HAP-1 (cell line): ENCODE measurements at regions not wholly inside any gene's neighbourhood (a gene's known extent, or its start where the extent isn't known, plus 50 kb on each side); places are given as distances from the start of the nearest gene placed in this dataset.

Experiments
- DNase-seq, 2 experiments: peaks; one replicate each; pipeline ENCODE4 v3.0.0-alpha.2; 2016 to 2020; ENCODE audit warnings: low spot score in 2 of 2
- H3K27me3 ChIP-seq: fragments of 250-450 bp; sonication (Bioruptor Pico); 2 replicates; pipeline ENCODE4 v1.5.1; 2020; ENCODE audit warnings: low read depth, mild to moderate bottlenecking, moderate library complexity
- H3K36me3 ChIP-seq: fragments of 250-450 bp; sonication (Bioruptor Pico); replicated peaks from 2 replicates; pipeline ENCODE4 v1.5.1; 2020; ENCODE audit warnings: mild to moderate bottlenecking
- H3K4me1 ChIP-seq: fragments of 250-450 bp; sonication (Bioruptor Pico); 2 replicates; pipeline ENCODE4 v1.5.1; 2020; ENCODE audit warnings: mild to moderate bottlenecking
- H3K4me3 ChIP-seq: fragments of 250-450 bp; sonication (Bioruptor Pico); 2 replicates; pipeline ENCODE4 v1.5.1; 2020; ENCODE audit warnings: mild to moderate bottlenecking, moderate library complexity
- H3K9me3 ChIP-seq: fragments of 250-450 bp; sonication (Bioruptor Pico); 2 replicates; pipeline ENCODE4 v1.5.1; 2020; ENCODE audit warnings: mild to moderate bottlenecking, moderate library complexity
- in situ Hi-C: fragments of 300-500 bp; cut with MboI; formaldehyde crosslinking; loops from 3 replicates; pipeline ENCODE4 v1.14.3; 2020; ENCODE audit warnings: low sequenced_read_pairs, inconsistent platforms, mixed read lengths

DNA sequence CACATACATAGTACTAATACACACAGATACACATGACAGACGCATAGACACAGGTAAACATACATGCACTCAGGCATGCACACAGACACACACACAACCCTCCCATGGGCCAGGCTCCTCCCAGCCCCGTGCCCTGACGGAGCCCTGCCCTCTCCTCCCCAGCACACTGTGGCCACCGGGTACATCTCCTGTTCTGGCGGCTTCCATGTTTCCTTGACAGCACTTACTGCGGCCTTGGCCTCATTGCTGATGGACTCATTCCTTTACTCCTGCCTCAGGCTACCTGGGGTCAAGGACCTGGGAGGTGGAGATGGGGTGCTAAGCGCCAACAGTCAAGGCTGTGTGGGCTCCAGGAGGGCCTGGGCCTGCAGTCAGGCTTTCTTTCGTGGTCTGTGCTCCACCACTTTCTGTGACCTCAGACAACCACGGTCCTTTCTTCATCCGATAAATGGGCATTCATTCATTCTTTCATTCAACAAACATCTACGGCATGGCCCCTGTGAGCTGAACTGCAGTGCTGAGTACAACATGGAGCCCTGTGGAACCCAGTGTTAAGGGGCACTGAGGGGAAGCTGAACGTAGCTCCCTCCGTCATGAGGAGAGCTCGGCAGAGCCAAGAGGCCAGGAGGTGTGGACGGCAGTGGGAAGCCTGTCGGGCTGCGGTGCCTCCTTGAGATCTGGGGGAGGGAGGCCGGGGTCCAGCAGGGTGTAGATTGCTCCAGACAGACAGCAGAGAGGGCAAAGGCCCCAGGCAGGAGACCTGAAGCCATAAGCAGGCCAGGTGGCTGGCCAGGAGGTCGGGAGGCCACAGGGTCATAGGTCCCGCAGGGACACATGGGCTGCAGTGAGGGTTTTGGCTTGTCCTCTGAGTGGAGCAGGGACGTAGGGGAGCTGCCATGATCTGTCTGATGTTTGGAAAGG, 190.4 kb upstream of the HDAC4 start:
- in situ Hi-C loops = no loop called here
- no peaks in the 10 kb centered on the region for H3K9me3 ChIP-seq
- H3K4me3 ChIP-seq = no peak overlapping the region
- H3K27me3 ChIP-seq = no peaks in the 10 kb centered on the region
- DNase-seq = no peak
- no peaks in the 10 kb centered on the region for H3K36me3 ChIP-seq
- H3K4me1 ChIP-seq = no peaks in the 10 kb centered on the region

DNA sequence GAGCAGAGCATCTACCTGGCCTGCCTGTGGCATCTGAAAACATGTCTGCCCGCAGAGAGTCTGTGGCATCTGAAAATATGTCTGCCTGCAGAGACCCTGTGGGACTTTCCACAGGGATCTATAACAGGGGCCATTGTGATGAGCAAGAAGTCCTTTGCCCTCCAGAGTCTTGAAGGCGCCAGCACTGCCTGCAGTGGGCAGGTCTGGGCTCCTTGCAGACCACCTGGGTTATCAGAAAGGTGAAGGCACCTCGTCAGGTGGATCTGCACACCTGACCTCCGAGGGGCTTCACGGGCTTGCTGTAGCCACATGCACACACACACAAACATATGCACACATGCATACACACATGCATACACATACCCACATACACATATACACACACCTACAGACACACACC, 189.5 kb upstream of the HDAC4 start:
- Histone ChIP-seq H3K4me1 (no peaks in the 10 kb centered on the region), H3K4me3 (no peak overlapping the region), H3K36me3 (no peaks in the 10 kb centered on the region), H3K27me3 (no peaks in the 10 kb centered on the region), H3K9me3 (no peaks in the 10 kb centered on the region)
- in situ Hi-C loops = no loop called here
- DNase-seq = no peak

DNA sequence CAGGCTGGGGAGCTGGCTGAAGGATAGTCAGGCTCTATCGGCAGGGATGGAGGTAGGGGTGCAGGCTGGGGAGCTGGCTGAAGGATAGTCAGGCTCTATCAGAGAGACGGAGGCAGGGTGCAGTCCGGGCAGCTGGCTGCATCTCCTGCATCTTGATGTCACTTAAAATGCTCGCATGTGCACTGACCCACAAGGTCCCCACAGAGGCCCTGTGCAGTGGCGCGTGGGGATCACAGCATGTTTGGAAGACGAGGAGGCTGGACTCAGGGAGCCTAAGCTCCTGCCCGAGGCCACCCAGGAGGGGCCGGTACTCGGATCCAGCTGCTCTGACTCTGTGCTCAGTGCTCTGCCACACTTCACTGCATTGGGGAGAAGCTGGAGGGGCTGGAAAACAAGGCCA, 189.0 kb upstream of the HDAC4 start:
- Histone ChIP-seq H3K36me3 (no peaks in the 10 kb centered on the region), H3K4me1 (no peaks in the 10 kb centered on the region), H3K27me3 (no peaks in the 10 kb centered on the region), H3K9me3 (no peaks in the 10 kb centered on the region), H3K4me3 (no peak overlapping the region)
- in situ Hi-C loops = no loop called here
- DNase-seq = no peak

DNA sequence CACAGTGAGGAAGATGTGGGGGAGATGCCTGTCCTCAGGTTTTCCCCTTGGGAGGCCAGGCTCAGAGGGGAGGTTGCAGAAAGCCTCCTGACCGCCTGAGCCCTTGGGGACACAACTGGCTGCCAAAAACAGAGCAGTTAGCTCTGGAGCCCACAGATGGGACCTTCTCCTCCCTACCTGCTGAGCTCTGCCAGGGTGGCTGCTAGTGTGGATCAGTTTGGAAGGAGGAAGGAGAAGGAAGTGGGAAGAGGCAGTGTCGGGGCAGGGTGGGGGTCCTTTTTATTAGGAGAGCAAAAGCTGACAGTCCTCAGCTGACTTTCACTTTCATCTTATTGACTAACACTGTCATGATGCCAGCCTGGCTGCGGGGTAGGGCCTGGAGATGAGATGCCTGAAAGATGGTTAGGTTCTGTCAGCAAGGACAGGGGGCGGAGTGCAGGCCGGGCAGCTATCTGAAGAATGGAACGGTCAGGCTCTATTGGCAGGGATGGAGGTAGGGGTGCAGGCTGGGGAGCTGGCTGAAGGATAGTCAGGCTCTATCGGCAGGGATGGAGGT, 188.5 kb upstream of the HDAC4 start:
- no peaks in the 10 kb centered on the region for H3K4me1 ChIP-seq
- in situ Hi-C loops = no loop called here

DNA sequence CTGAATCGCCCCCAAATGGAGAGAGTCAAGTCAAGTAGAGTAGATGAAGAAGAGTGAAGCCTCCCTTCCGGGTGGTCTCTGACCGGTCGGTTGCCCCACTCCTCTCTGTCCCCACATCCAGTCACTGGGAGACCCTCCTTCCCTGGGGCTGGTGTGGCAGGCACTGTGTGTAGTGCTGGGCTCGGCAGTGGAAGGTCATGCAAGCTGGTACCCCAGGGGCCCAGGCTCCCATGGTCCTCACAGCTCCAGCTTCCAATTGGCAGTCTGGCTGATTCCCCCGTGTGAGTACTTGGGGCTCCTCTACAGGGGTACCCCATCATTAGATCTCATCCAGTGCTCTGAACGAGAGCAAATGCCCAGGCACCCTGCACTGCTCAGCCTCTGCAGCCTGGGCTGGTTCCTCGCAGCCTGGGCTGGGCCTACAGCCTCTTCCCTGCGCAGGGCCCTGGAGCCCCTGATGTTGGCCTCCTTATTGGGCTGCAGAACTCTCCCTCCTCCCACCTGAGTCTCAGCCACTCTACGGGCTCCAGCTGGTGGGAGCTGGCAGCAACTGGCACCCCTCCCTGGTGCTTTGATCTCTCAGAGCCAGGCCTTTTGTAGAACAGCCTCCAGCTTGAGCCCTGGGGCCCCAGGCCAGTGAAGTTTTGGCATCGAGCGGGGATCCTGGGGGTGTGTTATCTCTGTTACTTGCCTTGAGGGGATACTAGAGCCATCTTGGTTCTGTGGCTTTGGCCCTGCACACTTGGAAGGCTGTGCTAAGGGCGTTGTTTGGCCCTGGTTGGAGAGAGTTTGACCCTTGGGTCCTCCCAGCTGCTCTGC, 187.8 kb upstream of the HDAC4 start:
- no peaks in the 10 kb centered on the region for H3K36me3 ChIP-seq

More for the DNA sequence above, 188.5 kb upstream of the HDAC4 start:
- no peaks in the 10 kb centered on the region for H3K36me3 ChIP-seq
- DNase-seq = no peak
- H3K4me3 ChIP-seq = no peak overlapping the region
- H3K9me3 ChIP-seq = no peaks in the 10 kb centered on the region
- H3K27me3 ChIP-seq = no peaks in the 10 kb centered on the region

DNA sequence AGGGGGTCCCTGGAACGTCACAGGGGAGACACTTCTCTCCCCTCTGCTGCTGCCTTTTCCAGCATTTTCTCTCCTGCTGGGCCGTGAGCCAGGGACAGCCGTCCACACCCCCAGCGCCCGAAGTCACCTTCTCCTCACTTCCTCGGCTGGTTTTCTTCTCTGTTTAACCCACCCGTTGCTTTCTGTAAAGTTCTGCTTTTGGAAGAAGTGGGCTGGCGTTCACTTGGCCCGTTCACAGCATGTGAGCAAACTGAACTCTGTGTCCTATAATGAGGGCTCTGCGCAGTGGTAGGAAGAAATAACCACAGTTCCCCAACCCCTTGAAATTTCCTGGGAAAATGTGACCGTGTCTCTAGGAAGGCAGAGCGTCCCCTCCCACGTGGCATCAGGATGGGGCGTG, 187.0 kb upstream of the HDAC4 start:
- in situ Hi-C loops = no loop called here
- DNase-seq = no peak
- Histone ChIP-seq H3K4me1 (no peaks in the 10 kb centered on the region), H3K9me3 (no peaks in the 10 kb centered on the region), H3K4me3 (no peak overlapping the region), H3K27me3 (no peaks in the 10 kb centered on the region), H3K36me3 (no peaks in the 10 kb centered on the region)

More for the DNA sequence above, 187.8 kb upstream of the HDAC4 start:
- no peak overlapping the region for H3K4me3 ChIP-seq
- no peaks in the 10 kb centered on the region for H3K9me3 ChIP-seq
- H3K4me1 ChIP-seq = no peaks in the 10 kb centered on the region
- no peak for DNase-seq
- no peaks in the 10 kb centered on the region for H3K27me3 ChIP-seq
- in situ Hi-C loops = no loop called here

DNA sequence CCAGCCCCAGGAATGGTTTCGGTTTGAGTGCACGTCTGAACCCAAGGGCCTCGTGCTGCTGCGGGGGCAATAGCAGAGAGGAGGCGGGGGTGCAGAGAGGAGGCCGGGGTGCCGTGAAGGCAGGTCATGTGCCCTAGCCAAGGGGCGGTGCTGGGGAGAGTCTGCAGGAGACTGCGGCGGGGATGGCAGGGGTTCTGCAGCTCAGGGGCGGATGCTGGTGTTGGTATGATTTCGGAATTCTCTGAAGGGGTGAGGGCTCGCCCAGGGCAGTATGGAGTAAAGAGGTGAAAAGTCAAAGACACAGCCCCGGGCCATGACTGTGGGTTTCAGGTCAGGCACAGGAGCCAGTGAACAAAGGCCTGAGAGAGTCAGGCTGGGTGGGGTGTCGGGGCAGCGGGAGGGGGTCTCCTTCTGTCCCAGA, 186.5 kb upstream of the HDAC4 start:
- no peaks in the 10 kb centered on the region for H3K36me3 ChIP-seq
- in situ Hi-C loops = no loop called here
- no peaks in the 10 kb centered on the region for H3K9me3 ChIP-seq
- no peak for DNase-seq
- H3K4me1 ChIP-seq = no peaks in the 10 kb centered on the region
- no peaks in the 10 kb centered on the region for H3K27me3 ChIP-seq
- no peak overlapping the region for H3K4me3 ChIP-seq

DNA sequence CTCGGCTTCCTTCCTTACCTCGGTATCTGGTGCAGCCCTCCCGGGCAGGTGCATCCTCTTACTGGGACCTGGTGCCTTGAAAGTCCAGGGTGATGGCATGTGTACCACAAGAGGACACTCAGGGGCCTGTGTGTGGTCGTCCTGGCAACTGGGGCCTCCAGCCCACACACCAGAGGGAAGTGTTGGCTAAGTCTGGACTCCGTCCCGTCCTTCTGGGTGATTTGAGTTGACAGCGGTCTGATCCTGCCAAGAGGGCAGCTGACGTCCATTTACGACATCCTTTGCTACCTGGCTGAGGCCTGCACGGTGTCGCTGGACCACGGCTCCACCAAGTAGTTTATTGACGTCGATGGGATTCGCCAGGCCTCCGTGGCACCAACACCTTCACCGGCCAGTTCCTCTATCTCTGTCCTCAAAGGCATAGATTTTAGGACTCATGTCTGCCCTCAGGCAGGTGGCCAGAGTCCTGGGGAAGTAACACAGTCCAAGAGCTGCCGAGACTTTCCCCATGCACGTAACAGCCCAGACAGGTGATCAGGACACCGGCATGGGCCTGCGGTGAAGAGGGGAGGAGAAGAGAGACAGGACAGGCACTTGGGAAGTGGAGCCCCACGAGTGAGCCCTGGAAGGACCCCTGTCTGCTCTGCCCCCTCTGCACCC, 186.0 kb upstream of the HDAC4 start:
- no peaks in the 10 kb centered on the region for H3K4me1 ChIP-seq
- H3K27me3 ChIP-seq = no peaks in the 10 kb centered on the region
- in situ Hi-C loops = no loop called here
- H3K36me3 ChIP-seq = no peaks in the 10 kb centered on the region
- no peaks in the 10 kb centered on the region for H3K9me3 ChIP-seq
- DNase-seq = no peak
- no peak overlapping the region for H3K4me3 ChIP-seq

DNA sequence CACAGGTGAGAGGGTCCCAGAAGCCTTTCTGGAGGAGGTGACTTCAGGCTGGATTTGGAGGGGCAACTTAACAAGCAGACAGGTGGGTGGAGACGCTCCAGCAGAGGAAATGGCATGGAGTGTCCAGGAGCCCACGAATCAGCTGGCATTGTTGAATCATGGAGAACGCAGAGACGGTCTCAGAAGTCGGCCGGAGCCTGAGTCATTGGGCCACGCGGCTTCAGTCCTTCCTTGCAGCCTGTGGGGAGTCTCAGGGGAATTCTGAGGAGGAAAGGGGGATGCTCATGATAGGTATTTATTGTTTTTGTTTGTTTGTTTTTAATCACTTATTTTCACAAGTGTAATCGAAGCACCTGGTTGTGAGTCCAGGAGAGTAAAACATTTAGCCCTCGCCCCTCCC, 184.6 kb upstream of the HDAC4 start:
- Histone ChIP-seq H3K9me3 (no peaks in the 10 kb centered on the region), H3K27me3 (no peaks in the 10 kb centered on the region), H3K4me3 (no peak overlapping the region), H3K4me1 (no peaks in the 10 kb centered on the region), H3K36me3 (no peaks in the 10 kb centered on the region)
- in situ Hi-C loops = no loop called here
- no peak for DNase-seq

DNA sequence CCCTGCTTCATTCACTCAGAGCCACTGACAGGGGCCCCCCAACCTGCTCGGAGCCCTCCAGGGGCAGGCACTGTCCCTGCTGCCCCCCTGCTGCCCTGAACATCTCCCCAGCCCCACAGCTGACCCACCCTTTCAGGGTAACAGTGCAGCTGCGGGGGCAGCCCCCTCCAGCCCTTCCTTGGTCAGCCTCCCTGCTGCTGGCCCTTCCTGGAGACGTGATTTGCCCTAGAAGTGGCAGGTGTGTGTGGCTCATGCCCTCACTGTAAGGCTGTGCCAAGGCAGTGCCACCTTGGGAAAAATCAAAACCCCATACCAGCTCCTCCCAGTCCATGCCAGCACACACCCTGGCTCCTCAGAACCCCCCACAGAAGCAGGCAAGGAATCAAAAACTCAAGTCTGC, 184.2 kb upstream of the HDAC4 start:
- H3K27me3 ChIP-seq = no peaks in the 10 kb centered on the region
- H3K36me3 ChIP-seq = no peaks in the 10 kb centered on the region
- no peak overlapping the region for H3K4me3 ChIP-seq
- H3K9me3 ChIP-seq = no peaks in the 10 kb centered on the region
- H3K4me1 ChIP-seq = no peaks in the 10 kb centered on the region
- in situ Hi-C loops = no loop called here
- DNase-seq = no peak

DNA sequence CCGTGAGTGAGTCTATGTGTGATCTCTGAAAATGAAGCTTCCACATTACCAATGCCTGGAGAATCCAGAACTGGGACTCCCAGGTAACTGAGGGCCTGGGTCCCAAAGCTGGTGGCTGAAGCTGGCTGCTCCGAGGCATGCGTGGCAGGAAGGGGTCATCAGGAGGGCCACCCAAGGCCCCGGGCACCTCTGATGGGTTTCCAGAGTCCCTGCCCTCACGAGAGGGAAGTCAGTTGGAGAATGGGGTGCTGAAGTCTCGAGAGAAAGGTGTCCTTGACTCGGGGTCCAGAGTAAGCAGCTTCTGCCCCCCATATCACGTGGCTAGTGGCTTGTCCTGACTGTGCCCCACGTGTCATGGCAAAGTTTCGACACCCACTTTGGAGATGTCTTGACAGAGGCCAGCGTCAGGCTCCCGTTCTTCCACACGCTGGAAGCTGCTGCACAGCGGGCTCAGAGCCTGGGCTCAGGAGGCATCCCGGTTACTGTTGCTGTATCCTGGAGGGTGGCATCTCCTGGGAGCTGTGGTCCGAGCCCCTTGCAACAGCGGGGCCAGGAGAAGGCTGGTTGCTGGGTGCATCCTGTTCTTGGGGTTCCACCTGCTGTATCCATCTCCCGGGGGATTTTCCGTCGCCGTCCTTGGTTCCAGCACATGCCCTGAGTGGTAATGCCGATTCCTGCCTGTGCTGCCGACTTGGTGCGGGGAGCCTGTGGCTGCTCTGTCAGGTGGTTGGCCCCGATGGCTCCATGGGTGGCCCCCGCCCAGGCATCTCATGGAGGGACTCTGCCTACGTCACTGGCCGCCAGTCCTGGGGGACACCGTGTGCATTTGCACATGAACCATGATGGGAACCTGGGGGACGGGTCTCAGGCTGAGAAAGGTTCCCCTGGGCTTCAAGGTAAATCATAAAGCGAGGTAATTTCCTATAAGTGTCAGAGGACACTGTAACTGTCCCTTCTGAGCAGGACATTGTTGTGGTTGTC, 183.3 kb upstream of the HDAC4 start:
- H3K36me3 ChIP-seq = no peaks in the 10 kb centered on the region
- in situ Hi-C loops = no loop called here
- no peak overlapping the region for H3K4me3 ChIP-seq
- no peak for DNase-seq
- no peaks in the 10 kb centered on the region for H3K9me3 ChIP-seq
- no peaks in the 10 kb centered on the region for H3K27me3 ChIP-seq
- H3K4me1 ChIP-seq = no peaks in the 10 kb centered on the region

DNA sequence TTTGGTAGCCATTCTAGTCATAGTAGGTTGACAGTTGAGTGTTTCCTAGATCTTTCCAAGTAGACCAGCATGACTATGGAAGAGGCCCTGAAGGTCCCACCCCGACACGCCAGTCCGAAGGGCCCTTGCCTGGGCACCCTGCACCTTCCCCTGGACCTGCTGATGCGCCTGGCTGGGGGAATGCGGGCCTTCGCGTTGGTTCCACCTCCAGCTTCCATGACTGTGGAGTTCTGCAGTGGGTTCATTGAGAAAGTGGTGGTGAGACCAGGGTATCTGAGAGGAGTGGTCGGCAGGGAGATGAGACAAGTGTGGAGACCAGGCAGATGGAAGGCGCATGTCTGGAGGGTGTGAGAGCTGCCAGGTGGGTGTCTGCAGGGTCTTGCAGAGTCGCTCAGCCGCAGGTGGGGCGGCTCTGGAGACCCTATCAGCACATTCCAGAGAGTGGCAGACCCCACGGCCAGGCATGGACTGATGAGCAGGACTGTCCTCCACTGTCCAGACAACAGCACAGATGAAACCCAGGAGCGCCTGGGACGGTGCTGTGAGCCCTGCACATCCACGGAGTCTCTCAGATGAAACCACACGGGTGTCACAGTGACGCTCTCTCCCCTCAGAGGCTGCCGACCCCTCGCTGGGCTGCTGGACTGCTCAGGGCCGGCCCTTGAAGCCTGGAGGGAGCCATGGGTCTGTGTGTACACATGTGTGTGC, 182.5 kb upstream of the HDAC4 start:
- in situ Hi-C loops = no loop called here
- no peak for DNase-seq
- no peaks in the 10 kb centered on the region for H3K36me3 ChIP-seq
- H3K4me1 ChIP-seq = no peaks in the 10 kb centered on the region
- no peaks in the 10 kb centered on the region for H3K9me3 ChIP-seq
- no peak overlapping the region for H3K4me3 ChIP-seq
- H3K27me3 ChIP-seq = no peaks in the 10 kb centered on the region
